H1 (cell line): ENCODE measurements at regions not wholly inside any gene's neighbourhood (a gene's known extent, or its start where the extent isn't known, plus 50 kb on each side); places are given as distances from the start of the nearest gene placed in this dataset.

ENCODE experiments used
- CTCF ChIA-PET: fragments of 300-600 bp; sonication (Branson Sonifier 250); formaldehyde crosslinking; loops from one replicate; lab custom pipeline; 2021; ENCODE audit not compliant: partially characterized antibody; lab: Charles Lee
- POLR2A ChIA-PET: fragments of 300-600 bp; sonication (Branson Sonifier 250); formaldehyde crosslinking; loops from one replicate; lab custom pipeline; 2021; ENCODE audit warnings: inconsistent platforms; ENCODE audit not compliant: partially characterized antibody; lab: Charles Lee
- DNase-seq, 2 experiments: peaks; one replicate each; pipeline versions ENCODE4 v3.0.0 to v3.0.0-alpha.2; 2010 to 2022; ENCODE audit warnings: low spot score in 2 of 2, low read depth in 1 of 2, mixed read lengths in 1 of 2
- FAIRE-seq: peaks from 2 replicates; lab custom pipeline; 2011; peaks lifted over from hg19 to GRCh38; lab: Jason Lieb, UNC
- H2AFZ ChIP-seq: 2 replicates; pipeline ENCODE4 v1.8.1; 2012; ENCODE audit warnings: low read length, inconsistent platforms
- H2AK5ac ChIP-seq: 2 replicates; pipeline ENCODE4 v1.6.1; 2013; ENCODE audit warnings: low read depth, low read length
- H2BK120ac ChIP-seq: replicated peaks from 2 replicates; pipeline ENCODE3; 2013; ENCODE audit warnings: low read depth, low read length, inconsistent platforms
- H2BK12ac ChIP-seq: 2 replicates; pipeline ENCODE4 v1.6.1; 2013; ENCODE audit warnings: low read depth, low read length
- H2BK15ac ChIP-seq: 2 replicates; pipeline ENCODE4 v1.6.1; 2013; ENCODE audit warnings: low read length
- H2BK20ac ChIP-seq: 2 replicates; pipeline ENCODE4 v1.6.1; 2013; ENCODE audit warnings: low read length
- H2BK5ac ChIP-seq: 2 replicates; pipeline ENCODE4 v1.6.1; 2013; ENCODE audit warnings: low read depth, low read length
- H3K14ac ChIP-seq: 2 replicates; pipeline ENCODE4 v1.6.1; 2013; ENCODE audit warnings: inconsistent platforms; ENCODE audit not compliant: insufficient read length
- H3K18ac ChIP-seq: 2 replicates; pipeline ENCODE4 v1.6.1; 2013; ENCODE audit warnings: low read length; ENCODE audit errors: extremely low read depth
- H3K23ac ChIP-seq: 2 replicates; pipeline ENCODE4 v1.6.1; 2013; ENCODE audit warnings: inconsistent platforms; ENCODE audit not compliant: insufficient read length
- H3K23me2 ChIP-seq: 2 replicates; pipeline ENCODE4 v1.6.1; 2013; ENCODE audit warnings: low read depth, low read length
- H3K27ac ChIP-seq: 2 replicates; pipeline ENCODE4 v1.6.1; 2011; ENCODE audit warnings: low read depth, low read length, inconsistent platforms
- H3K27me3 ChIP-seq, 4 experiments: replicated peaks in 1 of 4; 1 replicate in 1 of 4; 2 replicates in 3 of 4; pipeline versions ENCODE4 v1.6.1 to v1.8.1; 2011 to 2013; ENCODE audit warnings: low read length in 3 of 4, mild to moderate bottlenecking in 3 of 4, inconsistent platforms in 2 of 4, mixed read lengths in 2 of 4, moderate library complexity in 1 of 4; ENCODE audit not compliant: control insufficient read depth in 3 of 4, insufficient read depth in 3 of 4; ENCODE audit errors: extremely low read depth in 1 of 4
- H3K36me3 ChIP-seq, 4 experiments: 2 replicates each; pipeline versions ENCODE4 v1.6.1 to v1.8.1; 2011 to 2013; ENCODE audit warnings: mild to moderate bottlenecking in 4 of 4, low read length in 3 of 4, moderate library complexity in 2 of 4, control low read depth in 1 of 4, inconsistent platforms in 1 of 4; ENCODE audit not compliant: insufficient read depth in 4 of 4, control insufficient read depth in 2 of 4
- H3K4ac ChIP-seq: replicated peaks from 2 replicates; pipeline ENCODE3; 2013; ENCODE audit warnings: low read length, low read depth, mixed read lengths, inconsistent platforms; ENCODE audit not compliant: insufficient read length
- H3K4me1 ChIP-seq, 4 experiments: replicated peaks in 1 of 4; 1 replicate in 1 of 4; 2 replicates in 3 of 4; pipeline versions ENCODE4 v1.6.1 to v1.8.1; 2011 to 2013; ENCODE audit warnings: low read length in 3 of 4, inconsistent platforms in 2 of 4, mixed read lengths in 1 of 4; ENCODE audit not compliant: insufficient read depth in 4 of 4, control insufficient read depth in 3 of 4
- H3K4me2 ChIP-seq, 2 experiments: 2 replicates each; pipeline versions ENCODE4 v1.6.1 to v1.8.1; 2011 to 2013; ENCODE audit warnings: low read depth in 2 of 2, low read length in 2 of 2, control low read depth in 1 of 2, inconsistent platforms in 1 of 2, mild to moderate bottlenecking in 1 of 2; ENCODE audit not compliant: insufficient read depth in 1 of 2
- H3K4me3 ChIP-seq, 4 experiments: fragments of 200-600, 300-600 bp in 1 of 4; sonication (generic), shearing (Covaris generic), sonication (Bioruptor Twin) in 1 of 4; 2 replicates each; pipeline versions ENCODE4 v1.5.1 to v1.8.1; 2011 to 2016; ENCODE audit warnings: low read length in 4 of 4, low read depth in 3 of 4, control low read depth in 2 of 4, inconsistent platforms in 2 of 4, mild to moderate bottlenecking in 2 of 4, mixed read lengths in 1 of 4, moderate library complexity in 1 of 4; ENCODE audit not compliant: insufficient read depth in 2 of 4; ENCODE audit errors: extremely low read depth in 1 of 4
- H3K56ac ChIP-seq: replicated peaks from 2 replicates; pipeline ENCODE3; 2013; ENCODE audit warnings: low read depth, mild to moderate bottlenecking, mixed read lengths, low read length, inconsistent platforms; ENCODE audit not compliant: insufficient read length
- H3K79me1 ChIP-seq: 2 replicates; pipeline ENCODE4 v1.6.1; 2013; ENCODE audit warnings: low read depth, low read length, control low read depth
- H3K79me2 ChIP-seq, 2 experiments: 2 replicates each; pipeline versions ENCODE4 v1.6.1 to v1.8.1; 2012 to 2013; ENCODE audit warnings: low read length in 2 of 2, mild to moderate bottlenecking in 2 of 2, inconsistent platforms in 1 of 2; ENCODE audit not compliant: insufficient read depth in 2 of 2, control insufficient read depth in 1 of 2
- H3K9ac ChIP-seq, 4 experiments: replicated peaks in 1 of 4; 1 replicate in 1 of 4; 2 replicates in 3 of 4; pipeline versions ENCODE4 v1.6.1 to v1.8.1; 2011 to 2013; ENCODE audit warnings: low read depth in 3 of 4, low read length in 3 of 4, control low read depth in 2 of 4, mild to moderate bottlenecking in 2 of 4, moderate library complexity in 2 of 4, inconsistent platforms in 1 of 4; ENCODE audit errors: extremely low read depth in 1 of 4
- H3K9me3 ChIP-seq, 2 experiments: 2 replicates each; pipeline versions ENCODE4 v1.6.1 to v1.8.1; 2012 to 2013; ENCODE audit warnings: mild to moderate bottlenecking in 2 of 2, moderate library complexity in 2 of 2, control low read depth in 1 of 2, inconsistent platforms in 1 of 2, low read depth in 1 of 2, low read length in 1 of 2, mixed read lengths in 1 of 2; ENCODE audit not compliant: insufficient read depth in 2 of 2
- H4K20me1 ChIP-seq, 2 experiments: replicated peaks in 1 of 2; 2 replicates each; pipeline versions ENCODE3 to v1.8.1; 2011 to 2013; ENCODE audit warnings: inconsistent platforms in 2 of 2, low read length in 2 of 2, mild to moderate bottlenecking in 1 of 2; ENCODE audit not compliant: insufficient read depth in 2 of 2, control insufficient read depth in 1 of 2
- H4K5ac ChIP-seq: 2 replicates; pipeline ENCODE4 v1.6.1; 2013; ENCODE audit warnings: low read length, low read depth, mixed read lengths, inconsistent platforms; ENCODE audit not compliant: insufficient read length
- H4K8ac ChIP-seq: 2 replicates; pipeline ENCODE4 v1.8.0; 2013; ENCODE audit warnings: mild to moderate bottlenecking, moderate library complexity, low read length, inconsistent platforms; ENCODE audit not compliant: insufficient read depth; ENCODE audit errors: extremely low read depth
- H4K91ac ChIP-seq: replicated peaks from 2 replicates; pipeline ENCODE3; 2013; ENCODE audit warnings: low read length, mixed read lengths, inconsistent platforms; ENCODE audit not compliant: insufficient read length
- ATF3 ChIP-seq: IDR thresholded peaks from 2 replicates; pipeline ENCODE4 v1.6.1; 2011; ENCODE audit warnings: low read depth, mild to moderate bottlenecking, low read length; ENCODE audit not compliant: insufficient read depth
- CBX5 ChIP-seq: fragments of 300-800, 300-1000 bp; sonication (generic); IDR thresholded peaks from 2 replicates; pipeline ENCODE4 v1.7.1; 2016; ENCODE audit warnings: antibody characterized with exemption, low read length, low read depth
- CHD1 ChIP-seq: IDR thresholded peaks from 2 replicates; pipeline ENCODE4 v1.6.1; 2012; ENCODE audit warnings: low read depth, low read length, improper control_type of control experiment
- GTF2F1 ChIP-seq: IDR thresholded peaks from 2 replicates; pipeline ENCODE4 v1.6.1; 2012; ENCODE audit warnings: low read depth, low read length, improper control_type of control experiment, borderline replicate concordance
- HDAC6 ChIP-seq: IDR thresholded peaks from one replicate; pipeline ENCODE4 v1.7.1; 2012; ENCODE audit warnings: low read depth, mild to moderate bottlenecking, inconsistent platforms, low read length, moderate library complexity
- KDM1A ChIP-seq: fragments of 200-600, 300-600 bp; sonication (generic); IDR thresholded peaks from 2 replicates; pipeline ENCODE4 v1.7.1; 2016; ENCODE audit warnings: mild to moderate bottlenecking, low read length, borderline replicate concordance
- MAX ChIP-seq: IDR thresholded peaks from 2 replicates; pipeline ENCODE4 v1.6.1; 2012; ENCODE audit warnings: inconsistent platforms
- NANOG ChIP-seq: IDR thresholded peaks from 2 replicates; pipeline ENCODE4 v1.6.1; 2011; ENCODE audit warnings: low read length, low read depth, mild to moderate bottlenecking, inconsistent platforms; ENCODE audit not compliant: insufficient read depth, poor library complexity, severe bottlenecking
- RBBP5 ChIP-seq: IDR thresholded peaks from 2 replicates; pipeline ENCODE4 v1.7.1; 2012; ENCODE audit warnings: low read depth, mild to moderate bottlenecking, inconsistent platforms, low read length, moderate library complexity, borderline replicate concordance
- SIN3A ChIP-seq, 2 experiments: IDR thresholded peaks in 1 of 2; conservative IDR thresholded peaks in 1 of 2; 2 replicates each; pipeline ENCODE4 v1.6.1; 2011 to 2012; ENCODE audit warnings: low read length in 2 of 2, improper control_type of control experiment in 1 of 2, low read depth in 1 of 2, mild to moderate bottlenecking in 1 of 2
- SUZ12 ChIP-seq: fragments of 200-600 bp; sonication (generic); IDR thresholded peaks from 2 replicates; pipeline ENCODE4 v1.6.1; 2012; ENCODE audit warnings: mild to moderate bottlenecking, inconsistent platforms, low read length, moderate library complexity, mixed read lengths
- USF2 ChIP-seq: IDR thresholded peaks from 2 replicates; pipeline ENCODE4 v1.6.1; 2011; ENCODE audit warnings: low read length, improper control_type of control experiment
- WGBS, 2 experiments: shearing (Covaris generic) in 1 of 2; methylation state at CpG; one replicate each; pipeline versions ENCODE4 v1.1.6 to v1.1.7; 2013 to 2015; ENCODE audit warnings: low lambda C conversion rate in 2 of 2, mixed read lengths in 2 of 2, inconsistent platforms in 1 of 2, low coverage in 1 of 2, missing lambda C conversion rate in 1 of 2; ENCODE audit not compliant: insufficient replicate concordance in 2 of 2, insufficient coverage in 1 of 2, insufficient read length in 1 of 2; ENCODE audit errors: extremely low coverage in 1 of 2, missing lambda C conversion rate in 1 of 2; 5-methylcytosine and 5-hydroxymethylcytosine counted together

- Histone ChIP-seq H4K91ac (no peak overlapping the region), H3K4me2 (no peak overlapping the region), H3K23me2 (no peaks in the 10 kb centered on the region; the same call in 1 of the 2 replicates), H2BK15ac (no peak overlapping the region), H3K56ac (no peak overlapping the region), H4K20me1 (no peaks in the 10 kb centered on the region), H3K36me3 (no peaks in the 10 kb centered on the region), H3K18ac (no peak overlapping the region), H3K23ac (no peak overlapping the region), H2BK12ac (no peak overlapping the region), H2BK5ac (no peak overlapping the region), H2BK120ac (no peak overlapping the region), H3K4me1 (no peaks in the 10 kb centered on the region), H3K9me3 (no peaks in the 10 kb centered on the region), H3K14ac (no peak overlapping the region), H3K27ac (no peak overlapping the region), H3K9ac (no peak overlapping the region), H4K8ac (no peak overlapping the region), H3K79me1 (no peaks in the 10 kb centered on the region), H4K5ac (no peak overlapping the region), H2AFZ (no peak overlapping the region), H3K4ac (no peak overlapping the region), H3K4me3 (no peak overlapping the region), H2AK5ac (no peak overlapping the region), H3K79me2 (no peaks in the 10 kb centered on the region), H3K27me3 (no peaks in the 10 kb centered on the region), H2BK20ac (no peak overlapping the region)
- no peak for DNase-seq
- FAIRE-seq = no peak
- WGBS, 2 experiments = 87% methylated on average over 2 of the region's 2 CpGs; no CpG with 5 or more reads in 1 of the 2 experiments
- ChIA-PET CTCF (interaction anchor here (1.2 kb wide), 1 partner anchor 14 kb away, joined by 3 read pairs; no protein-coding TSS in a partner anchor), POLR2A (no interaction called here)
- no peak for TF ChIP-seq MAX
- TF ChIP-seq SIN3A (conservative IDR thresholded peaks at IDR 0.05 in 1 of 2, IDR thresholded peaks at IDR 0.05 in 1 of 2; ENCODE audit: low read depth in 1 of 2, low read length in 2 of 2) = no peak
- no peak for TF ChIP-seq KDM1A
- no peak for TF ChIP-seq CBX5
- no peak for TF ChIP-seq GTF2F1
- TF ChIP-seq CHD1 = no peak
- no peak for TF ChIP-seq NANOG
- TF ChIP-seq HDAC6 = no peak
- no peak for TF ChIP-seq SUZ12
- TF ChIP-seq RBBP5 = no peak
- no peak for TF ChIP-seq USF2
- no peak for TF ChIP-seq ATF3
Observed at GRCh38 chr20:22915512-22915911, 119.6 kb upstream of the SSTR4 start.
